WTC11 (cell line): ENCODE measurements at regions not wholly inside any gene's neighbourhood (a gene's known extent, or its start where the extent isn't known, plus 50 kb on each side); places are given as distances from the start of the nearest gene placed in this dataset.
A peak's percentile ranks its signal among the peaks of the same experiment; 100 is the strongest.
"Not testable (repeated sequence)": the region's sequence is repeated elsewhere in the genome, so short reads cannot be mapped to it uniquely, and the experiment has no call there.

Experiments
- ATAC-seq: fragments of 200-7000 bp; cut with Tn5 transposase; 2 replicates; pipeline ENCODE4 v1.10.0; 2021; ENCODE audit warnings: mild to moderate bottlenecking, moderate library complexity
- CTCF ChIA-PET: fragments of 300-600 bp; sonication (Branson Sonifier 250); formaldehyde crosslinking; loops from one replicate; lab custom pipeline; 2021; ENCODE audit warnings: antibody characterized with exemption; lab: Charles Lee
- POLR2A ChIA-PET: fragments of 350-600 bp; sonication (Branson Sonifier 250); formaldehyde crosslinking; loops from one replicate; lab custom pipeline; 2021; ENCODE audit warnings: antibody characterized with exemption; lab: Charles Lee
- DNase-seq: peaks from one replicate; pipeline ENCODE4 v3.0.0; 2021; ENCODE audit warnings: low spot score
- H3K27ac Mint-ChIP-seq: 2 replicates; pipeline ENCODE4 v1.8.0; 2021; ENCODE audit warnings: mixed read lengths
- H3K27me3 Mint-ChIP-seq: 2 replicates; pipeline ENCODE4 v1.8.0; 2021; ENCODE audit warnings: low read depth, mild to moderate bottlenecking, moderate library complexity, mixed read lengths
- H3K36me3 Mint-ChIP-seq: 2 replicates; pipeline ENCODE4 v1.8.0; 2021; ENCODE audit warnings: mixed read lengths
- H3K4me1 Mint-ChIP-seq: 2 replicates; pipeline ENCODE4 v1.8.0; 2022; ENCODE audit warnings: mixed read lengths
- H3K4me3 Mint-ChIP-seq: 2 replicates; pipeline ENCODE4 v1.8.0; 2021; ENCODE audit warnings: mild to moderate bottlenecking, moderate library complexity, mixed read lengths
- H3K9me3 Mint-ChIP-seq: 2 replicates; pipeline ENCODE4 v1.8.0; 2021; ENCODE audit warnings: mixed read lengths
- FOXK1 ChIP-seq: sonication (generic); formaldehyde crosslinking; IDR thresholded peaks from 2 replicates; pipeline ENCODE4 v1.8.0; 2022; ENCODE audit warnings: mild to moderate bottlenecking, moderate library complexity, missing genetic modification reagents
- GRHL2 ChIP-seq: fragments of 250-450 bp; sonication (Bioruptor Pico); IDR thresholded peaks from 2 replicates; pipeline ENCODE4 v1.8.0; 2022; ENCODE audit warnings: mild to moderate bottlenecking, moderate library complexity; ENCODE audit not compliant: insufficient replicate concordance, severe bottlenecking
- SP1 ChIP-seq: sonication (generic); formaldehyde crosslinking; conservative IDR thresholded peaks from 2 replicates; pipeline ENCODE4 v1.8.1; 2022; ENCODE audit warnings: missing genetic modification reagents
- TEAD1 ChIP-seq: sonication (generic); formaldehyde crosslinking; IDR thresholded peaks from 2 replicates; pipeline ENCODE4 v1.8.0; 2022; ENCODE audit warnings: mild to moderate bottlenecking, missing genetic modification reagents
- TEAD4 ChIP-seq: sonication (generic); formaldehyde crosslinking; IDR thresholded peaks from 2 replicates; pipeline ENCODE4 v1.8.0; 2022; ENCODE audit warnings: mild to moderate bottlenecking, missing genetic modification reagents
- TP53 ChIP-seq: sonication (generic); formaldehyde crosslinking; IDR thresholded peaks from 2 replicates; pipeline ENCODE4 v1.8.1; 2023; ENCODE audit warnings: mild to moderate bottlenecking, missing genetic modification reagents
- ZNF232 ChIP-seq: sonication (generic); formaldehyde crosslinking; IDR thresholded peaks from 2 replicates; pipeline ENCODE4 v1.8.0; 2022; ENCODE audit warnings: mild to moderate bottlenecking, missing genetic modification reagents
- ZNF317 ChIP-seq: sonication (generic); formaldehyde crosslinking; IDR thresholded peaks from 2 replicates; pipeline ENCODE4 v1.8.1; 2023; ENCODE audit warnings: low read depth, mild to moderate bottlenecking, moderate library complexity, missing genetic modification reagents, borderline replicate concordance
- ZNF671 ChIP-seq: fragments of 250-450 bp; sonication (Bioruptor Pico); IDR thresholded peaks from 2 replicates; pipeline ENCODE4 v1.8.0; 2021; ENCODE audit warnings: mild to moderate bottlenecking
- TF ChIP-seq, protein P1 (sequence below): fragments of 250-450 bp; sonication (Bioruptor Pico); IDR thresholded peaks from 2 replicates; pipeline ENCODE4 v2.1.2; 2022; ENCODE audit warnings: mild to moderate bottlenecking, moderate library complexity
- TF ChIP-seq, protein P2 (sequence below): fragments of 250-450 bp; sonication (Bioruptor Pico); IDR thresholded peaks from 2 replicates; pipeline ENCODE4 v1.9.0; 2021; ENCODE audit warnings: moderate library complexity, mild to moderate bottlenecking, inconsistent platforms, borderline replicate concordance
- TF ChIP-seq, protein P3 (sequence below): fragments of 250-450 bp; sonication (Bioruptor Pico); IDR thresholded peaks from 2 replicates; pipeline ENCODE4 v1.9.0; 2021; ENCODE audit warnings: mild to moderate bottlenecking
- TF ChIP-seq, protein P4 (sequence below): sonication (generic); formaldehyde crosslinking; IDR thresholded peaks from 2 replicates; pipeline ENCODE4 v1.8.1; 2023; ENCODE audit warnings: mild to moderate bottlenecking, missing genetic modification reagents, moderate library complexity
- TF ChIP-seq, protein P5 (sequence below): sonication (generic); formaldehyde crosslinking; IDR thresholded peaks from 2 replicates; pipeline ENCODE4 v1.8.1; 2022; ENCODE audit warnings: missing genetic modification reagents, borderline replicate concordance
- TF ChIP-seq, protein P6 (sequence below): sonication (generic); formaldehyde crosslinking; IDR thresholded peaks from 2 replicates; pipeline ENCODE4 v1.8.0; 2022; ENCODE audit warnings: mild to moderate bottlenecking, missing genetic modification reagents

DNA sequence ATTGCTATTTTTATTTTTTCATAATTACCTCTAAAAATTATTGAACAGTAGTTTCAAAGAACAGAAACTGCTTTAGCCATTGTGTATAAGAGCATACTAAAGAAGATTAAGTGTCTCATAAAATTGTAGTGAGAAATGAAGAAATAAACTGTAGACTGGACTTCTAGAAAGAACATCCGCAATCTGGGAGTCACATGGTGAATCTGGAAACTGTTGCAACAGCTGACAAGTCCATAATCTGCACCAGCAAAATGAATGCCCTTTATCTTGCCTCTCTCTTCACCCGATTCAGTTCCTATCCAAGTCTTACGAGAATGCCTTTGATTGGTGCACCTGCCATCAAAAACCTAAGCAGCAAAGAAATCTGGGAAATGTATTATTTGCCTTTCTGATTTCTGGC lies 312.9 kb downstream of the NAF1 start:
- Mint-ChIP-seq H3K4me1 (peaks cover 20% of the 10 kb centered on the region), H3K36me3 (peaks cover 5% of the 10 kb centered on the region; the same call in 1 of the 2 replicates), H3K27ac (no peak overlapping the region), H3K9me3 (peaks cover 15% of the 10 kb centered on the region), H3K27me3 (no peaks in the 10 kb centered on the region), H3K4me3 (no peak overlapping the region)
- DNase-seq (no peak), ATAC-seq (no peak)
- POLR2A ChIA-PET: no interaction called here
- CTCF ChIA-PET: no interaction called here
- TF ChIP-seq, protein P1, sequence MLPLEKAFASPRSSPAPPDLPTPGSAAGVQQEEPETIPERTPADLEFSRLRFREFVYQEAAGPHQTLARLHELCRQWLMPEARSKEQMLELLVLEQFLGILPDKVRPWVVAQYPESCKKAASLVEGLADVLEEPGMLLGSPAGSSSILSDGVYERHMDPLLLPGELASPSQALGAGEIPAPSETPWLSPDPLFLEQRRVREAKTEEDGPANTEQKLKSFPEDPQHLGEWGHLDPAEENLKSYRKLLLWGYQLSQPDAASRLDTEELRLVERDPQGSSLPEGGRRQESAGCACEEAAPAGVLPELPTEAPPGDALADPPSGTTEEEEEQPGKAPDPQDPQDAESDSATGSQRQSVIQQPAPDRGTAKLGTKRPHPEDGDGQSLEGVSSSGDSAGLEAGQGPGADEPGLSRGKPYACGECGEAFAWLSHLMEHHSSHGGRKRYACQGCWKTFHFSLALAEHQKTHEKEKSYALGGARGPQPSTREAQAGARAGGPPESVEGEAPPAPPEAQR (CRISPR knock-in tag): no peak
- no peak for TF ChIP-seq ZNF317 (CRISPR knock-in tag)
- TF ChIP-seq, protein P2, sequence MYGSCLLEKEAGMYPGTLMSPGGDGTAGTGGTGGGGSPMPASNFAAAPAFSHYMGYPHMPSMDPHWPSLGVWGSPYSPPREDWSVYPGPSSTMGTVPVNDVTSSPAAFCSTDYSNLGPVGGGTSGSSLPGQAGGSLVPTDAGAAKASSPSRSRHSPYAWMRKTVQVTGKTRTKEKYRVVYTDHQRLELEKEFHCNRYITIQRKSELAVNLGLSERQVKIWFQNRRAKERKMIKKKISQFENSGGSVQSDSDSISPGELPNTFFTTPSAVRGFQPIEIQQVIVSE (CRISPR knock-in tag): no peak
- TF ChIP-seq TEAD4 (CRISPR knock-in tag): no peak
- TF ChIP-seq ZNF232 (CRISPR knock-in tag): no peak
- TF ChIP-seq GRHL2 (CRISPR knock-in tag): no peak
- TF ChIP-seq TEAD1: no peak

DNA sequence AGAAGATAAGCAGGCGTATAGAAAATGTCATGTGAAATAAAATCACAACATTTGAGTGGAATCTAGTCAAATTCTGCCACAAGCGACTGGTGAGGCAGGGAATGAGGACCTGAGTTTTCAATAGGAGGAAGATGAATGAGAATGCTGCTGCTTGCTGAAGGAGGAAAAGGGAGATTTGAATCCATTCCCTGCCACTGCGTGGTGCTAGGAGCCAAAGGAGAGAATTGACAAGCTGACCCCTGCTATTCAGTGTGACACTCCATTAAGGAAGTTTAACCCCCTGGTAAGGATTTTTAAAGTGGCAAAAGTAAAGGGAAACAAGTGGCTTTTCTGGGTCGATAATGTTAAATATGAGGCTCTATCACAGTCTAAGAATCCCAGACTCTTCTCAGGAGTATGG lies 314.0 kb downstream of the NAF1 start:
- Mint-ChIP-seq H3K4me1 (peaks cover 11% of the 10 kb centered on the region), H3K27me3 (no peaks in the 10 kb centered on the region), H3K9me3 (peaks cover 19% of the 10 kb centered on the region), H3K36me3 (peaks cover 5% of the 10 kb centered on the region; the same call in 1 of the 2 replicates), H3K4me3 (no peak overlapping the region), H3K27ac (no peak overlapping the region)
- peak; percentile 85 for ATAC-seq
- CTCF ChIA-PET: no interaction called here
- POLR2A ChIA-PET: no interaction called here
- peak; percentile 16 for DNase-seq
- TF ChIP-seq, protein P3, sequence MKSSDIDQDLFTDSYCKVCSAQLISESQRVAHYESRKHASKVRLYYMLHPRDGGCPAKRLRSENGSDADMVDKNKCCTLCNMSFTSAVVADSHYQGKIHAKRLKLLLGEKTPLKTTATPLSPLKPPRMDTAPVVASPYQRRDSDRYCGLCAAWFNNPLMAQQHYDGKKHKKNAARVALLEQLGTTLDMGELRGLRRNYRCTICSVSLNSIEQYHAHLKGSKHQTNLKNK (CRISPR knock-in tag): no peak
- TF ChIP-seq TEAD4 (CRISPR knock-in tag) (no peak), SP1 (CRISPR knock-in tag) (no peak), ZNF671 (no peak), TP53 (CRISPR knock-in tag) (no peak), FOXK1 (CRISPR knock-in tag) (no peak)
- TF ChIP-seq, protein P4, sequence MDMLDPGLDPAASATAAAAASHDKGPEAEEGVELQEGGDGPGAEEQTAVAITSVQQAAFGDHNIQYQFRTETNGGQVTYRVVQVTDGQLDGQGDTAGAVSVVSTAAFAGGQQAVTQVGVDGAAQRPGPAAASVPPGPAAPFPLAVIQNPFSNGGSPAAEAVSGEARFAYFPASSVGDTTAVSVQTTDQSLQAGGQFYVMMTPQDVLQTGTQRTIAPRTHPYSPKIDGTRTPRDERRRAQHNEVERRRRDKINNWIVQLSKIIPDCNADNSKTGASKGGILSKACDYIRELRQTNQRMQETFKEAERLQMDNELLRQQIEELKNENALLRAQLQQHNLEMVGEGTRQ (CRISPR knock-in tag): no peak
- TF ChIP-seq, protein P5, sequence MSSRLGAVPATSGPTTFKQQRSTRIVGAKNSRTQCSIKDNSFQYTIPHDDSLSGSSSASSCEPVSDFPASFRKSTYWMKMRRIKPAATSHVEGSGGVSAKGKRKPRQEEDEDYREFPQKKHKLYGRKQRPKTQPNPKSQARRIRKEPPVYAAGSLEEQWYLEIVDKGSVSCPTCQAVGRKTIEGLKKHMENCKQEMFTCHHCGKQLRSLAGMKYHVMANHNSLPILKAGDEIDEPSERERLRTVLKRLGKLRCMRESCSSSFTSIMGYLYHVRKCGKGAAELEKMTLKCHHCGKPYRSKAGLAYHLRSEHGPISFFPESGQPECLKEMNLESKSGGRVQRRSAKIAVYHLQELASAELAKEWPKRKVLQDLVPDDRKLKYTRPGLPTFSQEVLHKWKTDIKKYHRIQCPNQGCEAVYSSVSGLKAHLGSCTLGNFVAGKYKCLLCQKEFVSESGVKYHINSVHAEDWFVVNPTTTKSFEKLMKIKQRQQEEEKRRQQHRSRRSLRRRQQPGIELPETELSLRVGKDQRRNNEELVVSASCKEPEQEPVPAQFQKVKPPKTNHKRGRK: no peak
- TF ChIP-seq, protein P6, sequence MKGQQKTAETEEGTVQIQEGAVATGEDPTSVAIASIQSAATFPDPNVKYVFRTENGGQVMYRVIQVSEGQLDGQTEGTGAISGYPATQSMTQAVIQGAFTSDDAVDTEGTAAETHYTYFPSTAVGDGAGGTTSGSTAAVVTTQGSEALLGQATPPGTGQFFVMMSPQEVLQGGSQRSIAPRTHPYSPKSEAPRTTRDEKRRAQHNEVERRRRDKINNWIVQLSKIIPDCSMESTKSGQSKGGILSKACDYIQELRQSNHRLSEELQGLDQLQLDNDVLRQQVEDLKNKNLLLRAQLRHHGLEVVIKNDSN: no peak

DNA sequence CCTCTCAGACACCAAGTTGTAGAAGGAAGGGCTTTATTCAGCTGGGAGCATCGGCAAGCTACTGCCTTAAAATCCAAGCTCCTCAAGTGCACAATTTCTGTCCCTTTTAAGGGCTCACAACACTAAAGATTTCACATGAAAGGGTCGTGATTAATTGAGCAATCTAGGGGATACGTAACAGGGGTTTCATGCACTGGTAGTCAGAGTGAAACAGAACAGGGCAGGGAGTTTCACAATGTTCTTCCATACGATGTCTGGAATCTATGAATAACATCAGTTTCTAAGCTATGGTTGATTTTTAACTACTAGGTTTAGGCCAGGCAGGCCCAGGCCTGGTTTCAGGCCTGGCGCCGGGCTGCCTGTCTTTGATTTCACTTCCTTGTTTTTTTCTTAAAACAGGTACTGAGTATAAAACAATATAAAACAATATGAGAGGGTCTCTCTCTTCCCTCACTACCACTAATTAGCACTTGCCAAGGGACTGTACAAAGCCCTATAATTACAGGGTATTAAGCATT lies 315.4 kb downstream of the NAF1 start:
- H3K27ac Mint-ChIP-seq, CTCF ChIA-PET, DNase-seq, ATAC-seq, H3K4me3 Mint-ChIP-seq, POLR2A ChIA-PET, H3K36me3 Mint-ChIP-seq, H3K27me3 Mint-ChIP-seq: not testable (repeated sequence)
- Mint-ChIP-seq H3K9me3 (peaks cover 19% of the 10 kb centered on the region), H3K4me1 (peaks cover 11% of the 10 kb centered on the region; the same call in 1 of the 2 replicates)
